Smooth muscle cell (in vitro differentiated cells): ENCODE measurements at regions not wholly inside any gene's neighbourhood (a gene's known extent, or its start where the extent isn't known, plus 50 kb on each side); places are given as distances from the start of the nearest gene placed in this dataset.

Experiments
- DNase-seq: peaks from one replicate; lab custom pipeline; 2025; ENCODE audit not compliant: unreplicated experiment; lab: John Stamatoyannopoulos, UW
- H2AFZ ChIP-seq: fragments of 200-600 bp; sonication (generic); 2 replicates; pipeline ENCODE4 v1.6.0; 2016; ENCODE audit warnings: antibody characterized with exemption, low read depth, mild to moderate bottlenecking
- H3F3A ChIP-seq: fragments of 200-600 bp; sonication (generic); 2 replicates; pipeline ENCODE4 v1.6.0; 2017; ENCODE audit warnings: antibody characterized with exemption, low read depth
- H3K27ac ChIP-seq: fragments of 200-600 bp; sonication (generic); 2 replicates; pipeline ENCODE4 v1.5.1; 2016; ENCODE audit warnings: low read depth, mild to moderate bottlenecking
- H3K27me3 ChIP-seq: fragments of 200-600 bp; sonication (generic); 2 replicates; pipeline ENCODE4 v1.6.1; 2016; ENCODE audit warnings: low read depth, mild to moderate bottlenecking
- H3K36me3 ChIP-seq: fragments of 200-600 bp; sonication (generic); 2 replicates; pipeline ENCODE4 v1.5.1; 2016; ENCODE audit warnings: low read depth
- H3K4me1 ChIP-seq: fragments of 200-600 bp; sonication (generic); 2 replicates; pipeline ENCODE4 v1.5.1; 2016; ENCODE audit warnings: low read depth
- H3K4me2 ChIP-seq: fragments of 200-600 bp; sonication (generic); 2 replicates; pipeline ENCODE4 v1.6.0; 2016; ENCODE audit warnings: mild to moderate bottlenecking
- H3K4me3 ChIP-seq: fragments of 200-600 bp; sonication (generic); 2 replicates; pipeline ENCODE4 v1.5.1; 2016; ENCODE audit warnings: mild to moderate bottlenecking
- H3K79me2 ChIP-seq: fragments of 200-600 bp; sonication (generic); 2 replicates; pipeline ENCODE4 v1.6.0; 2016; ENCODE audit warnings: low read depth, mild to moderate bottlenecking
- H3K9ac ChIP-seq: fragments of 200-600 bp; sonication (generic); 2 replicates; pipeline ENCODE4 v1.6.0; 2016; ENCODE audit warnings: low read depth
- H3K9me3 ChIP-seq: fragments of 200-600 bp; sonication (generic); replicated peaks from 2 replicates; pipeline ENCODE4 v1.5.1; 2016; ENCODE audit warnings: low read depth
- H4K20me1 ChIP-seq: fragments of 200-600 bp; sonication (generic); 2 replicates; pipeline ENCODE4 v1.6.0; 2016; ENCODE audit warnings: low read depth
- CTCF ChIP-seq: fragments of 200-600 bp; sonication (generic); IDR thresholded peaks from 2 replicates; pipeline ENCODE4 v1.5.1; 2017; ENCODE audit warnings: borderline replicate concordance, mild to moderate bottlenecking, antibody characterized with exemption; ENCODE audit not compliant: insufficient read depth, poor library complexity, severe bottlenecking
- WGBS: methylation state at CpG from one replicate; pipeline ENCODE4 v1.1.7; 2016; ENCODE audit warnings: low lambda C conversion rate; 5-methylcytosine and 5-hydroxymethylcytosine counted together

DNA sequence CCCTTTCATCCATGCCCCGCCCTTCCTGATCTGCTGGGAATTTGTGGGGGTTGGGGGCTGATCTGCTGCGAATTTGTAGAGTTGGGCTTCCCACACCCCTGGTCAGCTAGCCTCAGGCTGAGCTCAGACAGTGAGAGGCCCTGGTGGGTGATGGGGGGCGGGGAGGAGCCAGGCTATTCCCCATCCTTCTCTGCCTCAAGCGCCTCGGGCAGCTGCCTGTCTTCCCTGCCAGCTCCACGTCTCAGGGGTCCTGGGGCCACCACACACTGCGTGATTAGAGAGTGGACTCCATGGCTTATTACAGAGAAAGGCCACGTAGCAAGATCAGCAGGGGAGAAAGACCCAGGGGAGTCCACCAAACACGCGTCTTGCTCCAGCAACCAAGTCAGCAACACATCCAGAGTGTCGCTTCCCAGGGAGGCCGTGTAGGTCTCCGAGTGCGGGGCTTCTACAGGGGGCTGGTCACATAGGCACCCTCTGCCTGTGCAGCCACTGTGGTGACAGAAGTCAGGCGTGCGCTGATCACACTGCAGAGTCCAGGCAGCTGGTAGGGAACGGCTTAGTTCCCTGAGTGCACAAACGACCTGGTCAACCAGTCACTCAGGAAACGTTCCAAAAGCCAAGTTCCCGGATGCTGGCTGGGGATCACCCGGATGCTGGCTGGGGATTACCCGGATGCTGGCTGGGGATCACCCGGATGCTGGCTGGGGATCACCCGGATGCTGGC is 254.4 kb upstream of the SFSWAP start:
- H3K4me1 ChIP-seq = no peaks in the 10 kb centered on the region
- no peak for TF ChIP-seq CTCF
- peaks cover 12% of the 10 kb centered on the region for H3K27me3 ChIP-seq
- H3K9ac ChIP-seq = no peak overlapping the region
- H3K27ac ChIP-seq = no peak overlapping the region
- H3K4me3 ChIP-seq = no peak overlapping the region
- H3K4me2 ChIP-seq = no peak overlapping the region
- H3K79me2 ChIP-seq = no peaks in the 10 kb centered on the region
- no peaks in the 10 kb centered on the region for H3F3A ChIP-seq
- DNase-seq = no peak
- H3K9me3 ChIP-seq = no peaks in the 10 kb centered on the region
- H4K20me1 ChIP-seq = no peaks in the 10 kb centered on the region
- 92% methylated on average over 20 of the region's 24 CpGs for WGBS
- no peak overlapping the region for H2AFZ ChIP-seq
- H3K36me3 ChIP-seq = no peaks in the 10 kb centered on the region

GRCh38 chr12:131457028-131457310 is 253.9 kb upstream of the SFSWAP start:
- Histone ChIP-seq H3K27me3 (peaks cover 12% of the 10 kb centered on the region), H3K4me2 (no peak overlapping the region), H3F3A (no peaks in the 10 kb centered on the region), H3K9ac (no peak overlapping the region), H3K4me1 (no peaks in the 10 kb centered on the region), H3K79me2 (no peaks in the 10 kb centered on the region), H2AFZ (no peak overlapping the region), H3K27ac (no peak overlapping the region), H4K20me1 (no peaks in the 10 kb centered on the region), H3K36me3 (no peaks in the 10 kb centered on the region), H3K4me3 (no peak overlapping the region), H3K9me3 (no peaks in the 10 kb centered on the region)
- TF ChIP-seq CTCF = no peak
- no peak for DNase-seq
- 96% methylated on average over 2 of the region's 15 CpGs for WGBS

GRCh38 chr12:131457331-131458047 is 253.4 kb upstream of the SFSWAP start:
- WGBS = 84% methylated on average over 19 of the region's 19 CpGs
- Histone ChIP-seq H4K20me1 (no peaks in the 10 kb centered on the region), H3K27me3 (peaks cover 12% of the 10 kb centered on the region), H3K4me3 (no peak overlapping the region), H3K4me1 (no peaks in the 10 kb centered on the region), H3K4me2 (no peak overlapping the region), H3K36me3 (no peaks in the 10 kb centered on the region), H3K9ac (no peak overlapping the region), H3F3A (no peaks in the 10 kb centered on the region), H3K79me2 (no peaks in the 10 kb centered on the region), H2AFZ (no peak overlapping the region), H3K9me3 (no peaks in the 10 kb centered on the region), H3K27ac (no peak overlapping the region)
- no peak for DNase-seq
- TF ChIP-seq CTCF = no peak

GRCh38 chr12:131458048-131458374 is 252.9 kb upstream of the SFSWAP start:
- 83% methylated on average over 9 of the region's 9 CpGs for WGBS

More at GRCh38 chr12:131458048-131458374, 252.9 kb upstream of the SFSWAP start:
- Histone ChIP-seq H3K4me2 (no peak overlapping the region), H4K20me1 (no peaks in the 10 kb centered on the region), H3K4me1 (no peaks in the 10 kb centered on the region), H3K9ac (no peak overlapping the region), H3K27ac (no peak overlapping the region), H3K9me3 (no peaks in the 10 kb centered on the region), H3F3A (no peaks in the 10 kb centered on the region), H2AFZ (no peak overlapping the region), H3K4me3 (no peak overlapping the region), H3K36me3 (no peaks in the 10 kb centered on the region), H3K27me3 (peaks cover 12% of the 10 kb centered on the region), H3K79me2 (no peaks in the 10 kb centered on the region)
- no peak for DNase-seq
- TF ChIP-seq CTCF = no peak
